SK-N-MC (cell line): ENCODE measurements at regions not wholly inside any gene's neighbourhood (a gene's known extent, or its start where the extent isn't known, plus 50 kb on each side); places are given as distances from the start of the nearest gene placed in this dataset.

ENCODE experiments used
- DNase-seq: peaks from one replicate; pipeline ENCODE4 v3.0.0-alpha.2; 2011; ENCODE audit warnings: low read depth, low spot score
- H3K27ac ChIP-seq: fragments of 200-600 bp; sonication (generic); 2 replicates; pipeline ENCODE4 v1.5.1; 2016; ENCODE audit warnings: mixed run types
- H3K36me3 ChIP-seq: fragments of 200-600 bp; sonication (generic); 2 replicates; pipeline ENCODE4 v1.6.1; 2017; ENCODE audit warnings: antibody characterized with exemption, low read length, mixed read lengths; ENCODE audit not compliant: insufficient read depth
- H3K4me3 ChIP-seq: fragments of 200-600 bp; sonication (generic); 2 replicates; pipeline ENCODE4 v1.5.1; 2016
- H3K9ac ChIP-seq: fragments of 200-600 bp; sonication (generic); 2 replicates; pipeline ENCODE4 v1.8.0; 2017; ENCODE audit warnings: mixed run types, mixed read lengths; ENCODE audit not compliant: insufficient read length
- H3K9me3 ChIP-seq: fragments of 200-600 bp; sonication (generic); 2 replicates; pipeline ENCODE4 v1.6.1; 2017; ENCODE audit warnings: low read depth, mild to moderate bottlenecking, antibody characterized with exemption, low read length, moderate library complexity, mixed read lengths
- EZH2 ChIP-seq: fragments of 200-600 bp; sonication (generic); IDR thresholded peaks from one replicate; pipeline ENCODE4 v1.6.1; 2017; ENCODE audit warnings: antibody characterized with exemption
- FOXP2 ChIP-seq: optimal IDR thresholded peaks from 2 replicates; pipeline ENCODE3; 2011; ENCODE audit warnings: mild to moderate bottlenecking, moderate library complexity; ENCODE audit not compliant: insufficient read depth; ENCODE audit errors: extremely low read length, control extremely low read depth
- POLR2AphosphoS5 ChIP-seq: IDR thresholded peaks from 2 replicates; pipeline ENCODE4 v1.6.1; 2012; ENCODE audit warnings: mild to moderate bottlenecking, low read depth, low read length, borderline replicate concordance

GRCh38 chr10:44858017-44858371 lies 53.1 kb upstream of the TMEM72 start:
- TF ChIP-seq POLR2AphosphoS5 (no peak), FOXP2 (no peak), EZH2 (no peak)
- no peak overlapping the region for H3K4me3 ChIP-seq
- no peaks in the 10 kb centered on the region for H3K36me3 ChIP-seq
- H3K27ac ChIP-seq, result no peak overlapping the region
- no peak overlapping the region for H3K9ac ChIP-seq
- no peaks in the 10 kb centered on the region for H3K9me3 ChIP-seq
- no peak for DNase-seq

- Histone ChIP-seq H3K4me3 (no peak overlapping the region), H3K36me3 (no peaks in the 10 kb centered on the region), H3K9ac (no peak overlapping the region), H3K9me3 (no peaks in the 10 kb centered on the region), H3K27ac (no peak overlapping the region)
- TF ChIP-seq POLR2AphosphoS5, result no peak
- no peak for TF ChIP-seq FOXP2
- no peak for TF ChIP-seq EZH2
- DNase-seq, result no peak
Measured at GRCh38 chr10:44858988-44859387, 52.1 kb upstream of the TMEM72 start.

DNA sequence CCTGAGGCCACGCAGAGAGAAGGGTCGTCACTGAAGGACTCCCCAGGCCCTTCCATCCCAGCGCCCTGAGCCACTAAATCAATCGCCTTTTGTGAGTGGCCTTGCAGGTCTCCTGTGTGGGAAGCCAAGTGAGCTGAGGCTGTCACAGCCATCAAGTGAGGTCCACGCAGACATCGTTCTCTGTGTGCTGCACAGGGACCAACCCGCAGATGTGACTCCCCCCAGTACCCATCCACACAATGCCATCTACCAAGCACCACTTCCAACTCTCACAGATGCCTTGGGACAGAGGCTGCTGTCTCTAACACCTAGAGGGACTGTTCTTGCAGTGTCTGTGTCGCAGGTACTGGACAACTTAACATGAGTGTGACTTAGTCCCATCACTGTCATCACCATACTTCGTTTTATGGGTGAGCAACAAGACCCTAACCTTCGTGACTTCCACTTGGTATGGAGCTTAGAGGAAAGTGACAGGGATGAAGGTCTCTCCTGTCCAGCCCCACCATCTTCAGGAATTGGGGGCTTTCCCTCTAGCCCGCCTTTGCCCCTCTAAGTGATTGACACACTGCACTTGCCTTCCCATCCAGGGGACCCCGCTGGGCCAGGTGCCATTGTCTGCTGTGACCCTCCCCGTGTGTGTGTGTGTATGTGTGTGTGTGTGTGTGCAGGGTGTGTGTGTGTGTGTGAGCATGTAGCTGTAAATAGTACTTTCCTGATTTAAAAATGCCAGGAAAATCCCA lies 51.4 kb upstream of the TMEM72 start:
- H3K9me3 ChIP-seq, result no peaks in the 10 kb centered on the region
- no peak overlapping the region for H3K4me3 ChIP-seq
- TF ChIP-seq POLR2AphosphoS5 (no peak), EZH2 (no peak), FOXP2 (no peak)

DNA sequence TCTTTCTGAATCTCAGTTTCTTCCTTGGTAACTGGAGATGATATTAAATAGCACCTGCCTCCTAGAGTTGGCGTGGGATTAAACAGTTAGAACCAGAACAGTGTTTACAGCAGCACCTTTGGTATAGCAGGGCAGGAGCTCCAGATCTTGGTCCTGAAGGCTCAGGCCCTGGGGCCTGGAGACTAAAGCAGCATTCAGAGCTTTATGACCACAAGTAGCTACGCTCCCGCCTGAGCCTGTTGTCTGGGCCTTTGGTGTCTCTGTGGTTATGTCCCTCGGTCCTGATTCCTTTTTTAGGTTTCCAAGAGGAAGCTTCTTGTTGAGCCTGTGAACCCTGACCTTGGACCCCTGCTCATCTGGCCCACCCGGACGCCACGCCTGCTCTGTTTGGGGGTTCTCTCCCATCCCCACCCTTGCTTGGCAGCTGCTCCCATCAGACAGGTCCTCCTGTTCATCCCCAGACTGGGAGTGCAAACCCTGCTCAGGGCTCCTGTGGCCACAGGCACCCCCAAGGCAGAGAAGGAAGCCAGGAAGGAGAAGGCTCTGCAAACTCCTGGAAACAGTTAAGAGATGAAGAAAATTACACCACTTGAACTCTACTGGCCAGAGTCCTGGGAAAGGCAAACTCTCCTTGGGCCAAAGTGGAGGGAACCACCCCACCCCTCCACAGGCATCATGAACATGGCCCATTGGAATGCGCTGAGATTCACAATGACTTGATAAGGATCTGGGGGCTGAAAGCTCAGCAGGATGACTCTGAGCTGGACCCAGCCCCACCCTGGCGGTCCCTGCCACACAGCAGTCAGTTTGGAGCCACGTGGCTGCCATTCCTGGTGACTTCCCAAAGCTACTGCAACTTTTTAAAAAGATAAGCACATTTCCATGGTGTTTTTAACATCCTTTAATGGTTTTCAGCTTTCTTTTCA lies 50.1 kb upstream of the TMEM72 start:
- Histone ChIP-seq H3K27ac (no peak overlapping the region), H3K9me3 (no peaks in the 10 kb centered on the region), H3K36me3 (no peaks in the 10 kb centered on the region), H3K9ac (no peak overlapping the region), H3K4me3 (no peak overlapping the region)
- no peak for TF ChIP-seq FOXP2
- TF ChIP-seq EZH2, result no peak
- no peak for TF ChIP-seq POLR2AphosphoS5
- DNase-seq, result no peak

More for the DNA sequence above, 51.4 kb upstream of the TMEM72 start:
- no peak overlapping the region for H3K27ac ChIP-seq
- H3K9ac ChIP-seq, result no peak overlapping the region
- DNase-seq, result no peak
- no peaks in the 10 kb centered on the region for H3K36me3 ChIP-seq
